ENCODE measurements at regions not wholly inside any gene's neighbourhood (a gene's known extent, or its start where the extent isn't known, plus 50 kb on each side); places are given as distances from the start of the nearest gene placed in this dataset.

GRCh38 chr17:36728030-36728991 is 126.9 kb downstream of the MRM1 start:
- TF ChIP-seq CTCF (IDR thresholded peaks at IDR 0.05) (no peak), POLR2A (IDR thresholded peaks at IDR 0.05) (no peak)

All from Peyer's patch (tissue), 4 donors.